Thoracic aorta (tissue), 2 donors: ENCODE measurements at regions not wholly inside any gene's neighbourhood (a gene's known extent, or its start where the extent isn't known, plus 50 kb on each side); places are given as distances from the start of the nearest gene placed in this dataset.

Experiments
- ATAC-seq: fragments of 150-250 bp; one replicate; pipeline ENCODE4 v1.8.0; 2017; ENCODE audit warnings: low read depth; ENCODE audit not compliant: insufficient number of reproducible peaks, low FRiP score
- DNase-seq: peaks from one replicate; pipeline ENCODE4 v3.0.0-alpha.2; 2020; ENCODE audit warnings: low spot score
- H3K27ac ChIP-seq, 2 donors: fragments of 200-600 bp; sonication (generic); 1 replicate in 1 of 2; 2 replicates in 1 of 2; pipeline ENCODE4 v1.5.1; 2016; ENCODE audit warnings: mild to moderate bottlenecking in 2 of 2, moderate library complexity in 2 of 2
- H3K27me3 ChIP-seq: fragments of 200-600 bp; sonication (generic); replicated peaks from 2 replicates; pipeline ENCODE4 v1.6.0; 2016; ENCODE audit warnings: mild to moderate bottlenecking; ENCODE audit not compliant: insufficient read depth
- H3K36me3 ChIP-seq: fragments of 200-600 bp; sonication (generic); one replicate; pipeline ENCODE4 v1.5.1; 2016
- H3K4me1 ChIP-seq, 2 donors: fragments of 200-600 bp; sonication (generic); 1 replicate in 1 of 2; 2 replicates in 1 of 2; pipeline versions ENCODE4 v1.5.1 to v1.6.0; 2016; ENCODE audit warnings: low read depth in 2 of 2, mild to moderate bottlenecking in 1 of 2; ENCODE audit not compliant: control insufficient read depth in 1 of 2
- H3K4me3 ChIP-seq: fragments of 200-600 bp; sonication (generic); 2 replicates; pipeline ENCODE4 v1.5.1; 2016; ENCODE audit warnings: mild to moderate bottlenecking
- H3K9me3 ChIP-seq: fragments of 200-600 bp; sonication (generic); 2 replicates; pipeline ENCODE4 v1.5.1; 2016
- TF ChIP-seq, protein P1 (sequence below): fragments of 200-600 bp; sonication (generic); IDR thresholded peaks from one replicate; pipeline ENCODE4 v1.5.1; 2019; ENCODE audit warnings: antibody characterized with exemption

DNA sequence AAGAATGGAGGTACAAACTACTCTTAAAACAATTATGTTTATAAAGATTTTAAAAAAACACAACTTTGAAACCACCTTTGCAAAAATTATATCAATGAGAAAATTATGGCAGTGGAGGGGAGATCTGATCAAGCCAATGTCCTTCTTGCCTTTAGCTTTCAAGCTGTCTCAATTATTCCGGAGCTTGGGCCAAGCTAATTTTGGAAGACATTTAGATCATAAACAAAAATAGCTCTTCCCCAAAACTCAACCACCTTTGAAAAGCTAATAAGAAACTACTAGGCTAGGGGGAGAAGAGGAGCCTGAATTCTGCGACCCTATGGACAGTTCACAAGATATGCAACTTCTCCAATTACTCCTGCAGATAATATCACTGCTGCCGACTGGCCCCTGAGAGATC is 263.3 kb downstream of the ICE1 start:
- ATAC-seq: no peak
- TF ChIP-seq, protein P1, sequence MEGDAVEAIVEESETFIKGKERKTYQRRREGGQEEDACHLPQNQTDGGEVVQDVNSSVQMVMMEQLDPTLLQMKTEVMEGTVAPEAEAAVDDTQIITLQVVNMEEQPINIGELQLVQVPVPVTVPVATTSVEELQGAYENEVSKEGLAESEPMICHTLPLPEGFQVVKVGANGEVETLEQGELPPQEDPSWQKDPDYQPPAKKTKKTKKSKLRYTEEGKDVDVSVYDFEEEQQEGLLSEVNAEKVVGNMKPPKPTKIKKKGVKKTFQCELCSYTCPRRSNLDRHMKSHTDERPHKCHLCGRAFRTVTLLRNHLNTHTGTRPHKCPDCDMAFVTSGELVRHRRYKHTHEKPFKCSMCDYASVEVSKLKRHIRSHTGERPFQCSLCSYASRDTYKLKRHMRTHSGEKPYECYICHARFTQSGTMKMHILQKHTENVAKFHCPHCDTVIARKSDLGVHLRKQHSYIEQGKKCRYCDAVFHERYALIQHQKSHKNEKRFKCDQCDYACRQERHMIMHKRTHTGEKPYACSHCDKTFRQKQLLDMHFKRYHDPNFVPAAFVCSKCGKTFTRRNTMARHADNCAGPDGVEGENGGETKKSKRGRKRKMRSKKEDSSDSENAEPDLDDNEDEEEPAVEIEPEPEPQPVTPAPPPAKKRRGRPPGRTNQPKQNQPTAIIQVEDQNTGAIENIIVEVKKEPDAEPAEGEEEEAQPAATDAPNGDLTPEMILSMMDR: no peak
- Histone ChIP-seq H3K27ac (no peak overlapping the region), H3K27me3 (no peaks in the 10 kb centered on the region), H3K4me1 (peaks cover 0 to 5% of the 10 kb centered on the region in 2 donors), H3K36me3 (no peaks in the 10 kb centered on the region), H3K4me3 (no peak overlapping the region), H3K9me3 (no peaks in the 10 kb centered on the region)
- no peak for DNase-seq

DNA sequence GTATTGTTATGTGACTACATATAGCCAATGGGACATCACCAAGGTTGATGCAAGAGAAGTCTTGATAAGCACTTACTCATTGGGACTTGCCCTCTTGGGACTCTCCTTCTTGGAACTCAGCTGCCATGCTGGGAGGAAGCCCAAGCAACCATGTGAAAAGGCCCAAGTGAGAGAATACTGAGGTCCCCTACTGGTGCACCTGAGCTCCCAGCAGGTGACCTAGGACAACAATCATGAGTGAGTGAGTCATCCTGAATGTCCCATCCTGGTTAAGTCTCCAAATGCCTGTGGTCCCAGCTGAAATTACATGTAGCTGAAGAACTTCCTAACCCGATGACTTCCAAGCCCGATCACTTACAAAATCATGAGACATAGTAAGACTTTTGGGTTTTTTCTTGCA is 260.7 kb downstream of the ICE1 start:
- DNase-seq: no peak
- H3K27me3 ChIP-seq: no peaks in the 10 kb centered on the region
- no peaks in the 10 kb centered on the region for H3K36me3 ChIP-seq
- ATAC-seq: no peak
- H3K4me1 ChIP-seq: peaks cover 0 to 1% of the 10 kb centered on the region in 2 donors
- no peak overlapping the region for H3K4me3 ChIP-seq
- TF ChIP-seq, protein P1: no peak
- H3K27ac ChIP-seq: no peak overlapping the region
- no peaks in the 10 kb centered on the region for H3K9me3 ChIP-seq

DNA sequence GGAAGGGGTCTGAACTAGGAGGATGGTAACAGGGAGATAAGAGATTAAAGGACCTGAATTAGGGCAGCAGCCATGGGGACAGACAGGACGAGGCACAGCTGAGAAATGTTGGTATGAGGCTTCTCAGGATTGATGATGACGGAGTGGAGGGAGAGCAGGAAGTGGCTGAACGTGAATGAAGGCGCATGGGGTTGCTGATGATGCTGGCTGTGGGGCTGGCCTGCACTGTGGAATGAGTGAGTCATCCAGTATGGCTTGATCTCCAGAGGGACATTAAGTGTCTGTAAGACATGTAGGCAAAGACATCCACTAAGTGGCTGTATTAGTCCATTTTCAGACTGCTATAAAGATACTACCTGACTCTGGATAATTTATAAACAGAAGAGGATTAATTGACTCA is 256.4 kb downstream of the ICE1 start:
- Histone ChIP-seq H3K9me3 (no peaks in the 10 kb centered on the region), H3K27me3 (no peaks in the 10 kb centered on the region), H3K4me3 (no peak overlapping the region), H3K36me3 (no peaks in the 10 kb centered on the region), H3K4me1 (no peaks in the 10 kb centered on the region), H3K27ac (no peak overlapping the region)
- TF ChIP-seq, protein P1: no peak
- DNase-seq: no peak
- ATAC-seq: peak; percentile 18

DNA sequence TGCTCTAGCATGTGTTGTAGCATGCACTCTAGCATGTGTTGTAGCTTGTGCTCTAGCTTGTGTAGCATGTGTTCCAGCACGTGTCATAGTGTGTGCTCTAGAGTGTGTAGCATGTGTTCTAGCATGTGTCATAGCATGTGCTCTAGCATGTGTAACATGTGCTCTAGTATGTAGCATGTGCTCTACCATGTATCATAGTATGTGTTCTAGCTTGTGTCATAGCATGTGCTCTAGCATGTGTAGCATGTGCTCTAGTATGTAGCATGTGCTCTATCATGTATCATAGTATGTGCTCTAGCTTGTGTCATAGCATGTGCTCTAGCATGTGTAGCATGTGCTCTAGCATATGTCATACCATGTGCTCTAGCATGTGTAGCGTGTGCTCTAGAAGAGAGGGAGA is 255.3 kb downstream of the ICE1 start:
- TF ChIP-seq, protein P1: no peak
- Histone ChIP-seq H3K9me3 (no peaks in the 10 kb centered on the region), H3K36me3 (no peaks in the 10 kb centered on the region), H3K27me3 (no peaks in the 10 kb centered on the region), H3K4me3 (no peak overlapping the region), H3K27ac (no peak overlapping the region), H3K4me1 (no peaks in the 10 kb centered on the region)
- ATAC-seq (no peak), DNase-seq (no peak)

DNA sequence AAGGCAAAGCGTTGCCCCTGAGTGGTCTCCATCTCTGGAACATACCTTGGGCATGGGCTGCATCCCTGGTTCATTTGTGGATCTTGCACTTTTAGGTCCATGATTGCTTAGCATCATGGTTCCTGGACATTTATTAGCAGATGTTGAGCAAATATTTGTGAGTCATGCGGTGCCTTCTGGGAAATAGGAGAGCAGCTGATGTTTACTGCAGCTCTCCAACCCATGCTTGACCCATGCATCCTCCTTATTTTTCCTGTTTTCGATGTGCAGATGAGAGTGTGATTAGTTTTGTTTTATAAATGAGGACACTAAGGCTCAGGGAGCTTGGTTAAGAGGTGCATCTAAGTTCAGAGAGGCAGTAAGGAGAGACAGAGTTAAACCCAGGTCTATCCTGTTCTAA is 253.7 kb downstream of the ICE1 start:
- no peaks in the 10 kb centered on the region for H3K4me1 ChIP-seq
- TF ChIP-seq, protein P1: no peak
- no peaks in the 10 kb centered on the region for H3K27me3 ChIP-seq
- ATAC-seq: no peak
- H3K9me3 ChIP-seq: no peaks in the 10 kb centered on the region
- DNase-seq: no peak
- no peaks in the 10 kb centered on the region for H3K36me3 ChIP-seq
- H3K4me3 ChIP-seq: no peak overlapping the region
- H3K27ac ChIP-seq: no peak overlapping the region
